IMR-90 (cell line): ENCODE measurements at regions not wholly inside any gene's neighbourhood (a gene's known extent, or its start where the extent isn't known, plus 50 kb on each side); places are given as distances from the start of the nearest gene placed in this dataset.

Source experiments
- BHLHE40 ChIP-seq: fragments of 150-350 bp; IDR thresholded peaks from 2 replicates; pipeline ENCODE4 v1.6.1; 2016; ENCODE audit warnings: mild to moderate bottlenecking, low read depth, low read length
- CEBPB ChIP-seq: IDR thresholded peaks from 2 replicates; pipeline ENCODE4 v1.6.1; 2012; ENCODE audit warnings: low read depth, low read length, improper control_type of control experiment
- CHD1 ChIP-seq: IDR thresholded peaks from 2 replicates; pipeline ENCODE4 v1.6.1; 2012; ENCODE audit warnings: low read depth, low read length, improper control_type of control experiment
- MAFK ChIP-seq: IDR thresholded peaks from 2 replicates; pipeline ENCODE4 v1.6.1; 2012; ENCODE audit warnings: low read depth, low read length, improper control_type of control experiment
- POLR2A ChIP-seq: IDR thresholded peaks from 2 replicates; pipeline ENCODE4 v1.6.1; 2012; ENCODE audit warnings: mild to moderate bottlenecking, low read depth, low read length
- RAD21 ChIP-seq: IDR thresholded peaks from 2 replicates; pipeline ENCODE4 v1.6.1; 2012; ENCODE audit warnings: low read length, improper control_type of control experiment
- RCOR1 ChIP-seq: IDR thresholded peaks from 2 replicates; pipeline ENCODE4 v1.6.1; 2012; ENCODE audit warnings: mild to moderate bottlenecking, low read length, improper control_type of control experiment; ENCODE audit not compliant: insufficient replicate concordance
- RFX5 ChIP-seq: IDR thresholded peaks from 2 replicates; pipeline ENCODE4 v1.8.0; 2012; ENCODE audit warnings: low read depth, mild to moderate bottlenecking, low read length, moderate library complexity
- SMC3 ChIP-seq: fragments of 150-350 bp; IDR thresholded peaks from 2 replicates; pipeline ENCODE4 v1.6.1; 2016; ENCODE audit warnings: low read depth, mild to moderate bottlenecking, antibody characterized with exemption, low read length, moderate library complexity
- TF ChIP-seq, protein P1 (sequence below): fragments of 150-350 bp; IDR thresholded peaks from 2 replicates; pipeline ENCODE4 v1.6.1; 2016; ENCODE audit warnings: low read depth, mild to moderate bottlenecking, low read length, moderate library complexity, borderline replicate concordance
- TF ChIP-seq, protein P2 (sequence below): conservative IDR thresholded peaks from 2 replicates; pipeline ENCODE4 v1.5.1; 2012; ENCODE audit warnings: mild to moderate bottlenecking, low read depth, low read length, improper control_type of control experiment
- TF ChIP-seq, protein P3 (sequence below): fragments of 150-350 bp; IDR thresholded peaks from 2 replicates; pipeline ENCODE4 v1.6.1; 2017; ENCODE audit warnings: mild to moderate bottlenecking, antibody characterized with exemption, low read length, low read depth

GRCh38 chr18:59067873-59068272 is 71.8 kb upstream of the SEC11C start:
- TF ChIP-seq SMC3 (peak; percentile 59), BHLHE40 (no peak), MAFK (no peak), RFX5 (no peak), POLR2A (no peak), CEBPB (no peak), RCOR1 (no peak), RAD21 (peak; percentile 55), CHD1 (no peak)
- TF ChIP-seq, protein P1, sequence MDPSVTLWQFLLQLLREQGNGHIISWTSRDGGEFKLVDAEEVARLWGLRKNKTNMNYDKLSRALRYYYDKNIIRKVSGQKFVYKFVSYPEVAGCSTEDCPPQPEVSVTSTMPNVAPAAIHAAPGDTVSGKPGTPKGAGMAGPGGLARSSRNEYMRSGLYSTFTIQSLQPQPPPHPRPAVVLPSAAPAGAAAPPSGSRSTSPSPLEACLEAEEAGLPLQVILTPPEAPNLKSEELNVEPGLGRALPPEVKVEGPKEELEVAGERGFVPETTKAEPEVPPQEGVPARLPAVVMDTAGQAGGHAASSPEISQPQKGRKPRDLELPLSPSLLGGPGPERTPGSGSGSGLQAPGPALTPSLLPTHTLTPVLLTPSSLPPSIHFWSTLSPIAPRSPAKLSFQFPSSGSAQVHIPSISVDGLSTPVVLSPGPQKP, result no peak
- TF ChIP-seq, protein P2, sequence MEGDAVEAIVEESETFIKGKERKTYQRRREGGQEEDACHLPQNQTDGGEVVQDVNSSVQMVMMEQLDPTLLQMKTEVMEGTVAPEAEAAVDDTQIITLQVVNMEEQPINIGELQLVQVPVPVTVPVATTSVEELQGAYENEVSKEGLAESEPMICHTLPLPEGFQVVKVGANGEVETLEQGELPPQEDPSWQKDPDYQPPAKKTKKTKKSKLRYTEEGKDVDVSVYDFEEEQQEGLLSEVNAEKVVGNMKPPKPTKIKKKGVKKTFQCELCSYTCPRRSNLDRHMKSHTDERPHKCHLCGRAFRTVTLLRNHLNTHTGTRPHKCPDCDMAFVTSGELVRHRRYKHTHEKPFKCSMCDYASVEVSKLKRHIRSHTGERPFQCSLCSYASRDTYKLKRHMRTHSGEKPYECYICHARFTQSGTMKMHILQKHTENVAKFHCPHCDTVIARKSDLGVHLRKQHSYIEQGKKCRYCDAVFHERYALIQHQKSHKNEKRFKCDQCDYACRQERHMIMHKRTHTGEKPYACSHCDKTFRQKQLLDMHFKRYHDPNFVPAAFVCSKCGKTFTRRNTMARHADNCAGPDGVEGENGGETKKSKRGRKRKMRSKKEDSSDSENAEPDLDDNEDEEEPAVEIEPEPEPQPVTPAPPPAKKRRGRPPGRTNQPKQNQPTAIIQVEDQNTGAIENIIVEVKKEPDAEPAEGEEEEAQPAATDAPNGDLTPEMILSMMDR, result peak; percentile 46
- TF ChIP-seq, protein P3, sequence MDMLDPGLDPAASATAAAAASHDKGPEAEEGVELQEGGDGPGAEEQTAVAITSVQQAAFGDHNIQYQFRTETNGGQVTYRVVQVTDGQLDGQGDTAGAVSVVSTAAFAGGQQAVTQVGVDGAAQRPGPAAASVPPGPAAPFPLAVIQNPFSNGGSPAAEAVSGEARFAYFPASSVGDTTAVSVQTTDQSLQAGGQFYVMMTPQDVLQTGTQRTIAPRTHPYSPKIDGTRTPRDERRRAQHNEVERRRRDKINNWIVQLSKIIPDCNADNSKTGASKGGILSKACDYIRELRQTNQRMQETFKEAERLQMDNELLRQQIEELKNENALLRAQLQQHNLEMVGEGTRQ, result no peak
